Glutamatergic neuron (in vitro differentiated cells): ENCODE measurements at regions not wholly inside any gene's neighbourhood (a gene's known extent, or its start where the extent isn't known, plus 50 kb on each side); places are given as distances from the start of the nearest gene placed in this dataset.

Experiments
- DNase-seq: peaks from one replicate; pipeline ENCODE4 v3.0.0; 2022
- H3K27ac Mint-ChIP-seq: one replicate; pipeline ENCODE4 v1.8.0; 2020; ENCODE audit warnings: mild to moderate bottlenecking, mixed read lengths, inconsistent platforms; ENCODE audit not compliant: unreplicated experiment
- H3K27me3 Mint-ChIP-seq: one replicate; pipeline ENCODE4 v1.8.0; 2020; ENCODE audit warnings: mild to moderate bottlenecking, moderate library complexity, mixed read lengths, inconsistent platforms; ENCODE audit not compliant: unreplicated experiment
- H3K36me3 Mint-ChIP-seq: one replicate; pipeline ENCODE4 v1.8.0; 2020; ENCODE audit warnings: mild to moderate bottlenecking, mixed read lengths, inconsistent platforms; ENCODE audit not compliant: unreplicated experiment
- H3K4me1 Mint-ChIP-seq: one replicate; pipeline ENCODE4 v1.8.0; 2020; ENCODE audit warnings: mild to moderate bottlenecking, low read depth, mixed read lengths, inconsistent platforms; ENCODE audit not compliant: unreplicated experiment
- H3K4me3 Mint-ChIP-seq: one replicate; pipeline ENCODE4 v1.8.0; 2020; ENCODE audit warnings: mild to moderate bottlenecking, mixed read lengths, inconsistent platforms; ENCODE audit not compliant: unreplicated experiment
- H3K9me3 Mint-ChIP-seq: one replicate; pipeline ENCODE4 v1.8.0; 2020; ENCODE audit warnings: mild to moderate bottlenecking, moderate library complexity, mixed read lengths, inconsistent platforms; ENCODE audit not compliant: unreplicated experiment
- TF ChIP-seq, protein P1 (sequence below): fragments of 200-600 bp; sonication (generic); IDR thresholded peaks from one replicate; pipeline ENCODE4 v1.5.0; 2021; ENCODE audit not compliant: partially characterized antibody, unreplicated experiment

DNA sequence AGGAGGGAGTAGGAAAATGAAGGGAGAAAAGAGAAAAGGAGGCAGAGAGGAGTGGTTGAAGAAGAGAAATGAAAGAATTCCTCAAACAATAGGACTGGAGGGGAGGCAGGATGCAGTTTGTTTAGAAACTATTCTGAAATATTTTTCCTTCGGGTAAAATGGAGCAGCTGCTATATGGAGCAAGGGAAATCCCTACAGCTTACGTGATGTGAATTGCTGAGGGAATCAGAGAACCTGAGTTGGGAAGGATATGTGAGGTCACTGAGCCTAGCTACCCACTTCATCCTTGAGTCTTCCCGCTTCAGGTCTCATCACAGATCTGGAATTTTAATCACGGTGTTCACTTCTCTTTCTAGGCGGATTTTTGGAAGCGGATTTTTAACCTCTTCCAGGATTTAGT, 204.3 kb downstream of the ERCC6L2 start:
- Mint-ChIP-seq H3K27me3 (no peaks in the 10 kb centered on the region), H3K4me3 (no peak overlapping the region), H3K4me1 (peaks cover 2% of the 10 kb centered on the region), H3K36me3 (no peaks in the 10 kb centered on the region), H3K27ac (no peak overlapping the region), H3K9me3 (peaks cover 1% of the 10 kb centered on the region)
- TF ChIP-seq, protein P1, sequence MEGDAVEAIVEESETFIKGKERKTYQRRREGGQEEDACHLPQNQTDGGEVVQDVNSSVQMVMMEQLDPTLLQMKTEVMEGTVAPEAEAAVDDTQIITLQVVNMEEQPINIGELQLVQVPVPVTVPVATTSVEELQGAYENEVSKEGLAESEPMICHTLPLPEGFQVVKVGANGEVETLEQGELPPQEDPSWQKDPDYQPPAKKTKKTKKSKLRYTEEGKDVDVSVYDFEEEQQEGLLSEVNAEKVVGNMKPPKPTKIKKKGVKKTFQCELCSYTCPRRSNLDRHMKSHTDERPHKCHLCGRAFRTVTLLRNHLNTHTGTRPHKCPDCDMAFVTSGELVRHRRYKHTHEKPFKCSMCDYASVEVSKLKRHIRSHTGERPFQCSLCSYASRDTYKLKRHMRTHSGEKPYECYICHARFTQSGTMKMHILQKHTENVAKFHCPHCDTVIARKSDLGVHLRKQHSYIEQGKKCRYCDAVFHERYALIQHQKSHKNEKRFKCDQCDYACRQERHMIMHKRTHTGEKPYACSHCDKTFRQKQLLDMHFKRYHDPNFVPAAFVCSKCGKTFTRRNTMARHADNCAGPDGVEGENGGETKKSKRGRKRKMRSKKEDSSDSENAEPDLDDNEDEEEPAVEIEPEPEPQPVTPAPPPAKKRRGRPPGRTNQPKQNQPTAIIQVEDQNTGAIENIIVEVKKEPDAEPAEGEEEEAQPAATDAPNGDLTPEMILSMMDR: no peak
- DNase-seq: no peak

DNA sequence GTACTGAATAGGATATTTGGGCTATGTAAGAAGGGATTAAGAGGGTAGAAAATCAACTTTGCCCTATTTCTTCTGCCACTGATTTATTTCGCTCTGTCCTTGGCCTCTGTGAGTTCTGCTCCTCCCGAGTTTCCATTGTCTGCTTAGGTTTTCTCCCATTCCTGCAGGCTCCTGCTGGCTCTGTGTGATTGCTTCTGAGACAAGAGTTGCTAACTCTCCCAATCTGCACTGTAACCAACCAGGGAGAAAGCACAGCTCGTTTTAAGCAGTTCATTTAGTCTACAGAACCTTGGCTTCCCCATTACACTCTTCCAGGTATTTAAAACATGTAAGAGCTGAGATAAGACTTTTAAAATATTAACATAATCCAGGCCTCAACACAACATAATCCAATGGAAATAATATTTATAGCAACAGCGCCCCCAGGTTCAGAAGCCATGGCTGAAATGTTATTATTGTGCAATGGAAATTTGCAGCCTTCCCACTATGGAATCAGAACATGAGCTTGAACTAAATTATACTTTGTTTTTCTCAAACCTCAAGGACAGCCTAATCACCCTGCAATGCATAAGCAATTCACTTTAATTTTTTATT, 203.5 kb downstream of the ERCC6L2 start:
- TF ChIP-seq, protein P1: no peak
- H3K9me3 Mint-ChIP-seq: peaks cover 1% of the 10 kb centered on the region
- DNase-seq: no peak
- H3K27me3 Mint-ChIP-seq: no peaks in the 10 kb centered on the region
- H3K4me1 Mint-ChIP-seq: peaks cover under 1% of the 10 kb centered on the region
- H3K36me3 Mint-ChIP-seq: no peaks in the 10 kb centered on the region
- no peak overlapping the region for H3K27ac Mint-ChIP-seq
- no peak overlapping the region for H3K4me3 Mint-ChIP-seq

DNA sequence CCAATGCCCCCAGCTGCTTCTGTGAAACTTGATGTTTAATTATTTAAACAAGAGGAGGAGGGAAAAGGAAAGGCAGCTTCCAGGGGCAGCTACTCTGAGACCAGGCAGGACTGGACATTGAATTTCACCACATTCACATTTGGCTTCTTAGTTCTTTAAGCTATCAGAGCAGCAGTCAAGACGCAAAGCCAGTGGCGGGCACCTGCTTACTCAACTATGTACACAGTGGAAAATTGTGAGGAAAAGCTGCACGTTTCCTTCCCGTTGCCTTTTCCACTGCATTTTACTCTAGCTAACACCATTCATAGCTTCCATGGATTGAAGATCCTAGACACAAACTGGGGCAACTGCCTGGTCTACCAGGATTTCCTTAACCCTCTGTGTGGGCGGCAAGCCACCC, 200.3 kb downstream of the ERCC6L2 start:
- TF ChIP-seq, protein P1: no peak
- no peaks in the 10 kb centered on the region for H3K4me1 Mint-ChIP-seq
- H3K27ac Mint-ChIP-seq: no peak overlapping the region
- H3K4me3 Mint-ChIP-seq: no peak overlapping the region
- no peaks in the 10 kb centered on the region for H3K36me3 Mint-ChIP-seq
- H3K9me3 Mint-ChIP-seq: peaks cover 2% of the 10 kb centered on the region
- DNase-seq: no peak
- H3K27me3 Mint-ChIP-seq: no peaks in the 10 kb centered on the region

DNA sequence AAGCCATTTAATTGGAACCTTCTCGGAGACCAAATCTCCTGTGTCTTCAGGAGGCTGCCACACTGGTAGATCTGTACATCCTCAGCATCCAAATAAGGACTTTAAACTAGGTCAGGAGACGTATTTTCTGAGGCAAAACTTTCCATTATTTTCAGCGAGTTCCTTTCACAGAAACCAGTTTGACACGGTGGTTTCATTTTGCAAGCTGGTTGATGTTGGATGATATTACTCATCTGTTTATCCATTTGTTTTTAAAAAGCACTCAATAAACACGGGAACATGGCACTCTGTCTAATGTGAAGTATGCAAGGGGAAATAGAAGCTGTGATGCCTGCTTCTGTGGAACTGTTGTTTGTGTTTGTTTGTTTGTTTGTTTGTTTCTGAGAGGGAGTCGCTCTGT, 199.6 kb downstream of the ERCC6L2 start:
- H3K9me3 Mint-ChIP-seq: peaks cover 2% of the 10 kb centered on the region
- TF ChIP-seq, protein P1: no peak

DNA sequence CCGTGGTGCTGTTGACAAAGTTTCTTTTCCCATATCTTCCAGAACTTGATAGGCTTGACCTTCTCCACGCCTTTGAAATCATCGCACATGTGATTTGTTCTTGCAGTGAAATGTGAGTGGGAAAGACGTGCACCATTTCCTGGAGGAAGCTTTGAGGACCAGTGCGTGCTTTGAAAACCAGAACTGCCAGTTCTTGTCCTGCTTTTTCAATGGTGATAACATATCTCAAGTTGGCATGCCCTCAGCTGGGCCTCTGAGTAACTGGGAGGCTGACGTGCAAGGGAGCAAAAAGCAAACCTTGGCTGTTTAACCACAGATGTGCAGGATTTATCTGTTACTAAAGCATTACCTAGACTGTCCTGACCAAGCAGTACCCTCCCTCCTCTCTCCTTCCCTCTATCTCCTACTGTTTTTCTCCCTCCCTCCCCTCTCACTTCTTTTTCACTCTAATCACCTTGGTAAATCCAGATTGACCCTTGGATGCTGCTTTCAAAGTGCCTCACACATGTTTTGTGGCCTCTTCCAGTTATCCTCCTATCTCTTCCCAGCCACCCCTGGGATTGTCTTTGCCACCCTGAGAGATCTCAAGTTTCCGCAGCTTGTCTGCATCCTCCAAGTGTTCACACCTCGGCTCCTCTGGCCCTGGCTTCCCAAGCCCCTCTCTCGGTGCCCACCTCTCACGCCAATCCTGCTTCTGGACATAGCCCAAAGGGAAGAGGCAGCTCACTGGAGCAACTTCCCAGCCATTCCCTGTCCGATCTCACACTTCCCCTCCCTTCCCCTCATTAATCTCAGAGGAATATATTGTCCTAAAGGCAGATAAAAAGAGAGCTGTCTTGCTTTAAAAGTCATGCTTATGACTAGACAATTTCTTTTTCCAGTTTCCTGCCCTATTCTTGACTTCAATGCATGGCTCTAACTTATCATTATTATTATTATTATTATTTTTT, 198.3 kb downstream of the ERCC6L2 start:
- H3K9me3 Mint-ChIP-seq: peaks cover 2% of the 10 kb centered on the region
- H3K27ac Mint-ChIP-seq: no peak overlapping the region
- H3K4me3 Mint-ChIP-seq: no peak overlapping the region
- no peaks in the 10 kb centered on the region for H3K27me3 Mint-ChIP-seq
- DNase-seq: no peak
- H3K4me1 Mint-ChIP-seq: no peaks in the 10 kb centered on the region
- TF ChIP-seq, protein P1: no peak
- H3K36me3 Mint-ChIP-seq: no peaks in the 10 kb centered on the region

More for the DNA sequence above, 199.6 kb downstream of the ERCC6L2 start:
- Mint-ChIP-seq H3K4me1 (no peaks in the 10 kb centered on the region), H3K27me3 (no peaks in the 10 kb centered on the region), H3K4me3 (no peak overlapping the region), H3K27ac (no peak overlapping the region), H3K36me3 (no peaks in the 10 kb centered on the region)
- no peak for DNase-seq
